ENCODE measurements at regions not wholly inside any gene's neighbourhood (a gene's known extent, or its start where the extent isn't known, plus 50 kb on each side); places are given as distances from the start of the nearest gene placed in this dataset.

DNA sequence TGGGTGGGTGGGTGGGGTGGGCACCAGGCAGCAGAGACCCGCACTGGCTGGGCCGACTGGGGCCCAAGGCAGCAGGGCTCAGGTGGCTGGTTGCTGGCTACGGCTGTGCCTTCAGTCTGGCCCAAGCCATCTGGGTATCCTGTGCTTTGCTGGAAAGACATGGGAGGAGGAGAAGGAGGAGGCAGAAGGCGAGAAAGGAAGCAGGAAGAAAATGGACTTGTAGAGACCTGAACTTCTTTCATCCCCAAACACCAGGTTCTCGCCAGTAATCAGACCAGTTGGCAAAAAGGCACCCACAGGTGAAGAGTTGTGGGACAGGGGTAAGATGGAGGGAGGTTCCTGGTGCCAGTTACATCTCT, 78.8 kb downstream of the IGLL1 start:
- no peak for TF ChIP-seq CTCF (IDR thresholded peaks at IDR 0.05)
- TF ChIP-seq, protein P1, sequence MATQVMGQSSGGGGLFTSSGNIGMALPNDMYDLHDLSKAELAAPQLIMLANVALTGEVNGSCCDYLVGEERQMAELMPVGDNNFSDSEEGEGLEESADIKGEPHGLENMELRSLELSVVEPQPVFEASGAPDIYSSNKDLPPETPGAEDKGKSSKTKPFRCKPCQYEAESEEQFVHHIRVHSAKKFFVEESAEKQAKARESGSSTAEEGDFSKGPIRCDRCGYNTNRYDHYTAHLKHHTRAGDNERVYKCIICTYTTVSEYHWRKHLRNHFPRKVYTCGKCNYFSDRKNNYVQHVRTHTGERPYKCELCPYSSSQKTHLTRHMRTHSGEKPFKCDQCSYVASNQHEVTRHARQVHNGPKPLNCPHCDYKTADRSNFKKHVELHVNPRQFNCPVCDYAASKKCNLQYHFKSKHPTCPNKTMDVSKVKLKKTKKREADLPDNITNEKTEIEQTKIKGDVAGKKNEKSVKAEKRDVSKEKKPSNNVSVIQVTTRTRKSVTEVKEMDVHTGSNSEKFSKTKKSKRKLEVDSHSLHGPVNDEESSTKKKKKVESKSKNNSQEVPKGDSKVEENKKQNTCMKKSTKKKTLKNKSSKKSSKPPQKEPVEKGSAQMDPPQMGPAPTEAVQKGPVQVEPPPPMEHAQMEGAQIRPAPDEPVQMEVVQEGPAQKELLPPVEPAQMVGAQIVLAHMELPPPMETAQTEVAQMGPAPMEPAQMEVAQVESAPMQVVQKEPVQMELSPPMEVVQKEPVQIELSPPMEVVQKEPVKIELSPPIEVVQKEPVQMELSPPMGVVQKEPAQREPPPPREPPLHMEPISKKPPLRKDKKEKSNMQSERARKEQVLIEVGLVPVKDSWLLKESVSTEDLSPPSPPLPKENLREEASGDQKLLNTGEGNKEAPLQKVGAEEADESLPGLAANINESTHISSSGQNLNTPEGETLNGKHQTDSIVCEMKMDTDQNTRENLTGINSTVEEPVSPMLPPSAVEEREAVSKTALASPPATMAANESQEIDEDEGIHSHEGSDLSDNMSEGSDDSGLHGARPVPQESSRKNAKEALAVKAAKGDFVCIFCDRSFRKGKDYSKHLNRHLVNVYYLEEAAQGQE (IDR thresholded peaks at IDR 0.05; ENCODE audit: insufficient read depth in 1 of 2, low read depth in 2 of 2, low read length in 1 of 2), result no peak
